ENCODE measurements at regions not wholly inside any gene's neighbourhood (a gene's known extent, or its start where the extent isn't known, plus 50 kb on each side); places are given as distances from the start of the nearest gene placed in this dataset.
"Not testable (repeated sequence)": the region's sequence is repeated elsewhere in the genome, so short reads cannot be mapped to it uniquely, and the experiment has no call there.

- Histone ChIP-seq H3K4me3 (ENCODE audit: low read depth, low read length) (no peak overlapping the region), H3K36me3 (ENCODE audit: control insufficient read depth, insufficient read depth, low read length) (no peaks in the 10 kb centered on the region), H3K27me3 (ENCODE audit: control insufficient read depth, insufficient read depth, low read length) (no peaks in the 10 kb centered on the region)
- no peak for DNase-seq (ENCODE audit: low read depth)
- no peak for TF ChIP-seq CTCF (IDR thresholded peaks at IDR 0.05; ENCODE audit: insufficient read depth, low read length, poor library complexity, severe bottlenecking)
Measured at GRCh38 chrX:52585892-52586291, 68.8 kb downstream of the SSX7 start.

- H3K4me3 ChIP-seq (ENCODE audit: low read depth, low read length): no peak overlapping the region
- no peaks in the 10 kb centered on the region for H3K27me3 ChIP-seq (ENCODE audit: control insufficient read depth, insufficient read depth, low read length)
- DNase-seq (ENCODE audit: low read depth): no peak
- no peaks in the 10 kb centered on the region for H3K36me3 ChIP-seq (ENCODE audit: control insufficient read depth, insufficient read depth, low read length)
- no peak for TF ChIP-seq CTCF (IDR thresholded peaks at IDR 0.05; ENCODE audit: insufficient read depth, low read length, poor library complexity, severe bottlenecking)
Measured at GRCh38 chrX:52577464-52578173, 60.8 kb upstream of the XAGE1B start.

- no peaks in the 10 kb centered on the region for H3K27me3 ChIP-seq (ENCODE audit: control insufficient read depth, insufficient read depth, low read length)
- no peak for TF ChIP-seq CTCF (IDR thresholded peaks at IDR 0.05; ENCODE audit: insufficient read depth, low read length, poor library complexity, severe bottlenecking)
- no peak for DNase-seq (ENCODE audit: low read depth)
- no peaks in the 10 kb centered on the region for H3K36me3 ChIP-seq (ENCODE audit: control insufficient read depth, insufficient read depth, low read length)
- H3K4me3 ChIP-seq (ENCODE audit: low read depth, low read length): no peak overlapping the region
Measured at GRCh38 chrX:52576946-52577345, 60.1 kb upstream of the XAGE1B start.

GRCh38 chrX:52576474-52576873 lies 59.6 kb upstream of the XAGE1B start:
- Histone ChIP-seq H3K4me3 (ENCODE audit: low read depth, low read length) (no peak overlapping the region), H3K36me3 (ENCODE audit: control insufficient read depth, insufficient read depth, low read length) (no peaks in the 10 kb centered on the region), H3K27me3 (ENCODE audit: control insufficient read depth, insufficient read depth, low read length) (no peaks in the 10 kb centered on the region)
- TF ChIP-seq CTCF (IDR thresholded peaks at IDR 0.05; ENCODE audit: insufficient read depth, low read length, poor library complexity, severe bottlenecking): no peak
- no peak for DNase-seq (ENCODE audit: low read depth)

- H3K4me3 ChIP-seq (ENCODE audit: low read depth, low read length): no peak overlapping the region
- TF ChIP-seq CTCF (IDR thresholded peaks at IDR 0.05; ENCODE audit: insufficient read depth, low read length, poor library complexity, severe bottlenecking): peak; percentile 58
- no peaks in the 10 kb centered on the region for H3K27me3 ChIP-seq (ENCODE audit: control insufficient read depth, insufficient read depth, low read length)
- peak; percentile 18 for DNase-seq (ENCODE audit: low read depth)
- no peaks in the 10 kb centered on the region for H3K36me3 ChIP-seq (ENCODE audit: control insufficient read depth, insufficient read depth, low read length)
Measured at GRCh38 chrX:52574416-52575275, 57.8 kb upstream of the XAGE1B start.

GRCh38 chrX:52568146-52568545 lies 51.3 kb upstream of the XAGE1B start:
- H3K27me3 ChIP-seq (ENCODE audit: control insufficient read depth, insufficient read depth, low read length); H3K4me3 ChIP-seq (ENCODE audit: low read depth, low read length); DNase-seq (ENCODE audit: low read depth); H3K36me3 ChIP-seq (ENCODE audit: control insufficient read depth, insufficient read depth, low read length): not testable (repeated sequence)
